Tibial nerve (tissue), 4 donors: ENCODE measurements at regions not wholly inside any gene's neighbourhood (a gene's known extent, or its start where the extent isn't known, plus 50 kb on each side); places are given as distances from the start of the nearest gene placed in this dataset.

Source experiments
- DNase-seq, 2 donors: peaks; one replicate each; pipeline ENCODE4 v3.0.0-alpha.2; 2019; ENCODE audit warnings: low spot score in 2 of 2
- H3K27ac ChIP-seq, 4 donors: fragments of 200-600 bp; sonication (generic) in 3 of 4; one replicate each; pipeline ENCODE4 v1.5.1; 2017 to 2019; ENCODE audit warnings: mild to moderate bottlenecking in 1 of 4
- H3K27me3 ChIP-seq, 2 donors: fragments of 200-600 bp; sonication (generic) in 1 of 2; one replicate each; pipeline versions ENCODE4 v1.5.1 to v1.6.0; 2017 to 2019
- H3K36me3 ChIP-seq, 3 donors: fragments of 200-600 bp; sonication (generic); one replicate each; pipeline ENCODE4 v1.5.1; 2018 to 2019
- H3K4me1 ChIP-seq, 4 donors: fragments of 200-600 bp; sonication (generic) in 3 of 4; one replicate each; pipeline ENCODE4 v1.5.1; 2017 to 2019
- H3K4me3 ChIP-seq, 4 donors: fragments of 200-600 bp; sonication (generic) in 3 of 4; one replicate each; pipeline ENCODE4 v1.5.1; 2017 to 2019; ENCODE audit warnings: mild to moderate bottlenecking in 1 of 4, moderate library complexity in 1 of 4
- H3K9me3 ChIP-seq, 4 donors: fragments of 200-600 bp; sonication (generic) in 3 of 4; one replicate each; pipeline ENCODE4 v1.5.1; 2017 to 2019
- CTCF ChIP-seq, 5 experiments: fragments of 200-600 bp in 3 of 5; fragments of 450-650 bp in 2 of 5; sonication (generic) in 3 of 5; IDR thresholded peaks; one replicate each; pipeline ENCODE4 v1.5.1; 2016 to 2019; ENCODE audit warnings: antibody characterized with exemption in 5 of 5, mild to moderate bottlenecking in 3 of 5, moderate library complexity in 2 of 5
- EP300 ChIP-seq, 2 donors: sonication (generic); formaldehyde crosslinking; IDR thresholded peaks; one replicate each; pipeline ENCODE4 v1.6.1; 2017; ENCODE audit warnings: antibody characterized with exemption in 2 of 2, mild to moderate bottlenecking in 1 of 2
- POLR2A ChIP-seq, 2 donors: fragments of 450-650 bp; IDR thresholded peaks; one replicate each; pipeline ENCODE4 v1.6.1; 2017; ENCODE audit warnings: antibody characterized with exemption in 2 of 2, mild to moderate bottlenecking in 2 of 2, moderate library complexity in 2 of 2
- WGBS, 2 donors: methylation state at CpG; one replicate each; pipeline ENCODE4 v1.1.5; 2018; 5-methylcytosine and 5-hydroxymethylcytosine counted together

GRCh38 chr7:41811941-41812340 is 109.1 kb upstream of the INHBA start:
- Histone ChIP-seq H3K36me3 (no peaks in the 10 kb centered on the region), H3K27ac (no peak overlapping the region), H3K4me3 (no peak overlapping the region), H3K27me3 (no peaks in the 10 kb centered on the region), H3K4me1 (no peaks in the 10 kb centered on the region), H3K9me3 (no peaks in the 10 kb centered on the region)
- no peak for DNase-seq
- TF ChIP-seq CTCF (IDR thresholded peaks at IDR 0.05) (no peak), POLR2A (IDR thresholded peaks at IDR 0.05) (no peak), EP300 (IDR thresholded peaks at IDR 0.05) (no peak)

- H3K27ac ChIP-seq: no peak overlapping the region
- TF ChIP-seq EP300 (IDR thresholded peaks at IDR 0.05): no peak
- no peak for TF ChIP-seq POLR2A (IDR thresholded peaks at IDR 0.05)
- TF ChIP-seq CTCF (IDR thresholded peaks at IDR 0.05): no peak
- 90% methylated on average over 13 of the region's 13 CpGs for WGBS, 2 donors
These were observed 107.2 kb upstream of the INHBA start for GRCh38 chr7:41809940-41810576.

GRCh38 chr7:41809529-41809939 is 106.6 kb upstream of the INHBA start:
- Histone ChIP-seq H3K4me1 (no peaks in the 10 kb centered on the region), H3K9me3 (no peaks in the 10 kb centered on the region), H3K27me3 (no peaks in the 10 kb centered on the region), H3K4me3 (no peak overlapping the region), H3K36me3 (no peaks in the 10 kb centered on the region), H3K27ac (no peak overlapping the region)
- TF ChIP-seq POLR2A (IDR thresholded peaks at IDR 0.05) (no peak), CTCF (IDR thresholded peaks at IDR 0.05) (no peak), EP300 (IDR thresholded peaks at IDR 0.05) (no peak)
- 34 to 48% methylated on average over 1 of the region's 1 CpG for whole genome bisulfite sequencing, 2 donors
- DNase-seq: no peak

More at GRCh38 chr7:41809940-41810576, 107.2 kb upstream of the INHBA start:
- no peak overlapping the region for H3K4me3 ChIP-seq
- no peaks in the 10 kb centered on the region for H3K9me3 ChIP-seq
- H3K27me3 ChIP-seq: no peaks in the 10 kb centered on the region
- H3K36me3 ChIP-seq: no peaks in the 10 kb centered on the region
- H3K4me1 ChIP-seq: no peaks in the 10 kb centered on the region
- no peak for DNase-seq

GRCh38 chr7:41809116-41809515 is 106.2 kb upstream of the INHBA start:
- DNase-seq: no peak
- Histone ChIP-seq H3K9me3 (no peaks in the 10 kb centered on the region), H3K27ac (no peak overlapping the region), H3K36me3 (no peaks in the 10 kb centered on the region), H3K4me3 (no peak overlapping the region), H3K27me3 (no peaks in the 10 kb centered on the region), H3K4me1 (no peaks in the 10 kb centered on the region)
- 81 to 86% methylated on average over 2 of the region's 2 CpGs for WGBS, 2 donors
- TF ChIP-seq POLR2A (IDR thresholded peaks at IDR 0.05) (no peak), EP300 (IDR thresholded peaks at IDR 0.05) (no peak), CTCF (IDR thresholded peaks at IDR 0.05) (no peak)

GRCh38 chr7:41808541-41808940 is 105.7 kb upstream of the INHBA start:
- no peak for DNase-seq
- no peak overlapping the region for H3K4me3 ChIP-seq
- H3K27ac ChIP-seq: no peak overlapping the region
- TF ChIP-seq POLR2A (IDR thresholded peaks at IDR 0.05): no peak
- TF ChIP-seq EP300 (IDR thresholded peaks at IDR 0.05): no peak
- no peak for TF ChIP-seq CTCF (IDR thresholded peaks at IDR 0.05)
- no peaks in the 10 kb centered on the region for H3K36me3 ChIP-seq
- no peaks in the 10 kb centered on the region for H3K9me3 ChIP-seq
- no peaks in the 10 kb centered on the region for H3K27me3 ChIP-seq
- WGBS, 2 donors: 79 to 82% methylated on average over 3 of the region's 3 CpGs
- H3K4me1 ChIP-seq: no peaks in the 10 kb centered on the region
